GM21447 (cell line): ENCODE measurements at regions not wholly inside any gene's neighbourhood (a gene's known extent, or its start where the extent isn't known, plus 50 kb on each side); places are given as distances from the start of the nearest gene placed in this dataset.

Experiments used
- ATAC-seq: cut with Tn5 transposase; IDR thresholded peaks from one replicate; pipeline ENCODE4 v1.9.1; 2021; ENCODE audit not compliant: unreplicated experiment

- no peak for ATAC-seq
These were observed 280.9 kb upstream of the FZD8 start for GRCh38 chr10:35922876-35923600.

DNA sequence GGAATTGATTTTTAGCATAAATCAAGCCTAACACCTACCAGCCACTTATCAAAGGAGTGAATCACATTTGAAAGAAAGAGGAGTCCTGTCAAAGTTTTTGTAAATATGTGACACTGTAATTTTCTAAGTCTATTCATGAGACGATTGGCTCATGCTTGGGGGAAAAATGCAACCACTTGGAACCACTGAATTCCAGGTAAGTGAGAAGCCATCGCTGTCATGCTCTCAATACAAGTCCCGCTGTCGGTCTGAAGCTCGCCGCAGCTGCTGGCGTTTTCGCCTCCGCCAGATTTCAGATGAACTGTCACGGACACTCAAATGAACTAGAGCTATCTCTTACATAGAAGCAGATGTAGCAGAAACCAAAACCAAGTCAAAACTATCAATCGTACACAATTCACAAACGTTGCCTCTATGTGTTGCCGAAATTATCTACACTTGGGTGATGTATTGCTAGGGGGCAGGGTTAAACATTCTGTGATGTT lies 279.8 kb upstream of the FZD8 start:
- ATAC-seq, result no peak

- ATAC-seq, result no peak
These were observed 274.7 kb upstream of the FZD8 start for GRCh38 chr10:35916791-35917190.

DNA sequence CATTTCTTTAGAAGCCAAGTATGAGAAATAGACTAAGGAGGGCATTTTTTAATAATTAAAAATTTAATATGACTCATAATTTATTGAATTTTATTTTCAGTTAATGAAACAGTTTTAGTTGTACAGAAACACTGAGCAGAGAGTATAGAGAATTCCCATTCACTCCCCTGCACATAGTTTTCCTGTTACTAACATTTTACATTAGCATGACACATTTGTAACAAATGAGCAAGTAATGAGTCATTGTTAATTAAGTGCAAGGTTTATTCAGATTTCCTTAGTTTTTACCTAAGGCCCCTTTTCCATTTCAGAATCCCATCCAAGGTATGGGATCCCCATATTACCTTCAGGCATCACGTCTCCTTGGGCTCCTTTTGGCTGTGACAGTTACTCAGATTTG lies 271.5 kb upstream of the FZD8 start:
- ATAC-seq, result no peak

GRCh38 chr10:35912615-35913569 lies 270.8 kb upstream of the FZD8 start:
- ATAC-seq, result no peak

DNA sequence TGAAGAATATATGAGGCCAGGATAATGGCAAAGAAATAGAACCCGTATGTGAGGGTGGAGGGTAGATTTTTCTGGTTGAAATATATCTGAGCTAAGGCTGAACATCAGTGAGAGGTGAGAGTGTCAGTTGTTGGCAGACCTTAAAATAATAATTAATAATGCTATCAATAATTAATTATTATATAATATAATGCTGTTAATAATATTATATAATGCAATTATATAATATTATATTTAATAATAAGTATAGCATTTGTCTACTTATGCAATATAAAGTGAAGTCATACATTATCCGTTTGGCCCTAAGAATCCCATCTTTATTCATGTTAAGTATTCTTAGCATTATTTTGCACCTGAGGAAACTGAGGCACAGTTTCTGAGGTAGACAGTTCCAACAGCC lies 269.9 kb upstream of the FZD8 start:
- ATAC-seq, result no peak

DNA sequence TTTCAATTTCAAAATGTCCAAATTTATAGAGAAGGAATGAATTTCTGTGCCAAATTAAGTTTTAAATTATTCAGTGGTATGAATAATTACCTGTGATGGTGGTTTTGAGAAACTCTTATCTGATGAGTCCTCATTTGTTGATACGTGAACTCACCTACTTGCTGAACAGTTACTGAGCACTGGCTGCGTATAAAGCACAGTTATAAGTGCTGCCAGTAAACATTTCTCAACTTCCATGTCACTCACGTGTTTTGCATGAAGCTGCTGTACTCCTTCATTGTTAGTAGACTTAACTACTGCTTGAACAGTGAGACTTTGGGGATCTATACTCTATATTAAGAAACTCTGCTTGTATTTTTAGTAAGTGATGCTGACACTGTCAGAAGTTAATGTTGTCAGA lies 269.1 kb upstream of the FZD8 start:
- ATAC-seq, result no peak

DNA sequence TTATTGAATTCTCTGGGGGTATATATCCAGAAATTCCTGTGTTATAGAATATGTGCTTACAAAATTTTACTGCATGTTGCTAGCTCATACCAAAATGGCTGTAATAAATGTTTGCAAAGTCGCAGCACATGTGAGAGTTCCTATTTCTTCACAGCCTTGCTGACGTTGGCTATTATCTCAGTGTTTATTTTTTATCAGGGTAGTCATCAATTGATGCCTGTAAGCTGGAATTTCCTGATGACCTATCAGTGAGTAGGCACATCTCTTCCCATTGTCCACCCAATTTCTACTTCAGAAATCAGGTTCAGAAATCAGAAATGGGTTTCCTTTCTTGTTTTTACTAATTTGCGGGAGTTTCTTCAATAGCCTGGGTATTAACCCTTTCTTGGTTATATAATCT lies 268.1 kb upstream of the FZD8 start:
- no peak for ATAC-seq

DNA sequence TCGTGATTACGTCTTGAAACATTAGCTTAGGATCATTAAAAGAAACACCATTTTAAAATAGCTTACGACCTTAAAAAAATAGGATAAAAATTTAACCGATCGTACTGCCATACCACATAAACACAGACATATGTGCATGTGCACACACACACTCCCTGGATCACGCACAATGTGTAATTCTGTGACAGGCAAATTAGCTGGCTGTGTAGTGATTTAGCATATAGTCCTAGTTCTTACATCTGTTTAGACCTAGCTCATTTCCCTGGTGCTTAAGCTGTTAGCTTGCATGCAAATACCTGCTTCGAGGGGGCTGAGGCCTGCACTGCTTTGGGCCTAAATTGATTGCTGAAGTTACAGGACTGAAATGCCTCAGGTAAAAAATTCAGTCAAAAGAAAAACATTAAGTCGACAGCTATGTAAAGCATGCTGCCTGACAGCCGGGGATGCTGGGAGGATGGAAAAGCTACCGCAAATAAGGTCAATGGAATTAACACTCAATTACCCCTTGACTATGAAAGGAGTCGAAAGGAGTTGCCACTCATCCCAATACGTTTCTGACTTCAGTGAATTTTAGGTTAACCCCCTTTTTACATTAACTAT lies 267.1 kb upstream of the FZD8 start:
- ATAC-seq, result no peak

DNA sequence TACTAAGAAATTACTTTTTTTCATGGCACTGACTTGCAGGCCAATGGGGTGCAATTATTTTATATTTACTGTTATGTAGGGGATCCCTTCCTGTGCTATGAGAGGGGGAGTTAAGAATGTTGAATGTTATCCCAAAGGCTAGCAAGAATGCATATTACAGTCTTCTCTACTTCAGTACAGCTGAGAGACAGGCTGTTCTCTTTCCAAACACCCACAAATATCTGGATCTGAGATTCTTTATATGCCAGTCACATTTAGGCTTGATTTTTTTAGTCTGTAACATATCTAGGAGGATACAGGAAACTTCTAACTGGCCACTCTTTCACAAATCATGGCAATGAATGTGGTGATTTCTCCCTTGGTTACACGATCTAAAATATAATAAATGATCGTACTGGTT lies 266.4 kb upstream of the FZD8 start:
- ATAC-seq, result no peak

- no peak for ATAC-seq
These were observed 265.5 kb upstream of the FZD8 start for GRCh38 chr10:35907548-35907947.

DNA sequence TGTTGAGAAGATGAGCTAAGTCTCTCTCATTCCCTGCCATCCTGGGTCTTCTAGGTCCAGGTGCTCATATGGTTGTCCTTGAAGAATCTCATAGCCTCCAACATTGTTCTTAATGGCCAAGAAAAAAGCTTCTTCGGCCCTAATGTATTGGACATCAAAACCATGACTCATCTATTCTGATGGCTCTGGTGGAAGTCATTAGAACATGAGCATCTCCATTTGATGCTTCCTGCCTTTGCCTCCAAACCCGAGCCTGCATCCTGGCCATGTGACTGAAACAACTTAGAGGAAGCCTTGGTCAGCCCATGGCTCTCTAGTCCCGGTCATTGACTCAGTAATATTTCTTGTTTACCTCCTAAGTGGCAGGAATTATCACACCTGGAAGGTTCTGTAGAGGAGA lies 264.1 kb upstream of the FZD8 start:
- ATAC-seq, result no peak

- no peak for ATAC-seq
These were observed 260.9 kb upstream of the FZD8 start for GRCh38 chr10:35903021-35903420.

DNA sequence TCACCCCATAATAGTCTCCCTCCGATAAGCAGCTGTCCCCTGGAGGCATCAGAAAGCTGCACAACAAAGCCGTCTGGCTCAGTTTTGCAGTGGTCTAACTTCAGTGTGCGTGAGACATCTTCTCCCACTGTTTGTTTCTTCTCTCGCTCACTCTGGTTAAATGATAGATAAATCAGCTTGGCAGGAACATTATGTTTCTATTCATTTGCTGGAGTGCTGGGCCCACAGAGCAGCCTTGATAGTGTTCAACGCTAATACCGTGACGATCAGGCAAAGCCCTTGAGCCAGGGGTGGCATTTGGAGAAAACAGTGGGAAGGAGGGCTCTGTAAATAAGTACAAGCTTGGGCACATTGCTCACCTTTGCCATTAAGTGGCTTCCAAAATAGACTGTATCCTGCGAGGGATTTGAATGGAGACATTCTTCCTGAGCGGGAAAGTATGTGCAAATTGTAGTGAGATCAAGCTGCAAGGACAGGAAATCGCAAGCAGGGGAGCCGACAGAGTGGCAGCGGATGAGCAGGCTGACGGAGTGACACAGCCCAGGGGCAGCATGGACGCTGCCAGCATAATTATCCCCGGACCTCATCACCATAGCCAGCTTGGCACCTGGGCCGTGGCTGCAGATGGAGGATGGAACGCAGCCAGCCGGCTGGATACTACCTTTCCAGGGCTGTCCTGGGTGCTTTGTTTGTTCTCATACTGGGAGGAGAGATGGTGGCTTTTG lies 256.8 kb upstream of the FZD8 start:
- ATAC-seq, result no peak

- ATAC-seq, result no peak
These were observed 253.9 kb upstream of the FZD8 start for GRCh38 chr10:35896001-35896400.

GRCh38 chr10:35895331-35895730 lies 253.2 kb upstream of the FZD8 start:
- ATAC-seq, result no peak

DNA sequence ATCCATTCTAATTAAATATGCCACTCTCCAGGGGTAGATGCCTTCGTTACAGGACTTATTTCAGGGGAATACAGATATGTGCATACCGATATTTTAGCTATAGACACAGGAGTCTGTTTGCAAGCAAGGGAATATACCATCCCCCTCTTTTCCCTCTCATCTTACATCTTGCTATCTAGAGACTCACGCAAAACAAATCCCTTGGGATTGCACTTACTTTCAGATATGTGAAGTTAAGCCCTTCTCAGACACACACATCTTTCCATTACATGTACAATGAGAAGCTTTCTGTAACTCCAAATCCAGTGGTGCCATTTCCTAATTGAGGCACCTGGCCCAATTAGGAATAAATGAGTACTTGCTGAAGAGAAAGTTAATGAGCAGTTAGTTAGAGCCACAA lies 250.4 kb upstream of the FZD8 start:
- no peak for ATAC-seq

- no peak for ATAC-seq
These were observed 248.8 kb upstream of the FZD8 start for GRCh38 chr10:35890676-35891495.

GRCh38 chr10:35889971-35890675 lies 248.0 kb upstream of the FZD8 start:
- no peak for ATAC-seq

DNA sequence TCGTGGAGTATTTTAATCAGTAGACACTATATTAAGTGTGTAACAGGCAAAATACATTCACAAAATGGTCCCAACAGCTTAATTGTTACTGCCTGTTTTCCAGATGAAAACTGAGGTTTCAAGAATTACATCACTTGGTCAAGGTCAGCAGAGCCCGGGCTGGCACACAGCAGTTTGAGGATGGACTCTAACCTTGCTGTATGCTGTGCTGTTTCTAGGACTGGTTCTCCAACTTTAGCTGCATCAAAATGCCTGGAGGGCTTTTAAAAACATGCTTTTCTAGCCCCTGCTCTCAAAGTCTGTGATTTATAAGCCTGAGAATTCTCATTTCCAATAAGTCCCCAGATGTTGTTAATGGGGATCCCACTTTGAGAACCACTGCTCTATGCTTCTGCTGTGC lies 247.1 kb upstream of the FZD8 start:
- ATAC-seq, result no peak
